A673 (cell line): ENCODE measurements at regions not wholly inside any gene's neighbourhood (a gene's known extent, or its start where the extent isn't known, plus 50 kb on each side); places are given as distances from the start of the nearest gene placed in this dataset.

Source experiments
- CTCF ChIP-seq: fragments of 300-800, 200-600 bp; sonication (generic); conservative IDR thresholded peaks from 2 replicates; pipeline ENCODE4 v1.5.1; 2017; ENCODE audit warnings: low read depth, mild to moderate bottlenecking, antibody characterized with exemption, low read length, moderate library complexity, mixed read lengths
- EZH2 ChIP-seq: fragments of 200-600 bp; sonication (generic); IDR thresholded peaks from 2 replicates; pipeline ENCODE4 v1.6.1; 2017; ENCODE audit warnings: borderline replicate concordance, low read depth, mild to moderate bottlenecking, mixed read lengths, antibody characterized with exemption, low read length; ENCODE audit not compliant: poor library complexity, severe bottlenecking

GRCh38 chr15:22240986-22241385 lies 160.7 kb downstream of the OR4M2 start:
- no peak for TF ChIP-seq CTCF
- no peak for TF ChIP-seq EZH2
